ENCODE measurements at regions not wholly inside any gene's neighbourhood (a gene's known extent, or its start where the extent isn't known, plus 50 kb on each side); places are given as distances from the start of the nearest gene placed in this dataset.

GRCh38 chr2:62304429-62305417 is 108.8 kb downstream of the B3GNT2 start:
- H3K36me3 Mint-ChIP-seq (ENCODE audit: low read depth), result no peaks in the 10 kb centered on the region
- ChIA-PET POLR2A (interaction anchor here (0.8 kb wide), 1 partner anchor 9 kb away, joined by 3 read pairs; no protein-coding TSS in a partner anchor), CTCF (no interaction called here)
- ATAC-seq (ENCODE audit: low read depth) (no peak), DNase-seq (no peak)
- H3K27ac Mint-ChIP-seq, result no peak overlapping the region
- no peaks in the 10 kb centered on the region for H3K27me3 Mint-ChIP-seq
- no peak overlapping the region for H3K4me3 Mint-ChIP-seq
- intact Hi-C loops (cut with micrococcal nuclease), result loop anchor here (5.0 kb wide), 1 partner anchor 38 kb away; no protein-coding TSS in a partner anchor
- no peaks in the 10 kb centered on the region for H3K9me3 Mint-ChIP-seq
- H3K4me1 Mint-ChIP-seq, result peaks cover 61% of the 10 kb centered on the region
- TF ChIP-seq CTCF (IDR thresholded peaks at IDR 0.05), result no peak

GRCh38 chr2:62303788-62304187 is 107.9 kb downstream of the B3GNT2 start:
- Mint-ChIP-seq H3K9me3 (no peaks in the 10 kb centered on the region), H3K36me3 (ENCODE audit: low read depth) (no peaks in the 10 kb centered on the region), H3K27ac (no peak overlapping the region), H3K4me1 (peaks cover 54% of the 10 kb centered on the region), H3K4me3 (no peak overlapping the region), H3K27me3 (no peaks in the 10 kb centered on the region)
- CTCF ChIA-PET, result no interaction called here
- ATAC-seq (ENCODE audit: low read depth), result no peak
- DNase-seq, result no peak
- intact Hi-C loops (cut with micrococcal nuclease), result no loop called here
- POLR2A ChIA-PET, result no interaction called here
- no peak for TF ChIP-seq CTCF (IDR thresholded peaks at IDR 0.05)

- H3K36me3 Mint-ChIP-seq (ENCODE audit: low read depth), result no peaks in the 10 kb centered on the region
- DNase-seq (no peak), ATAC-seq (ENCODE audit: low read depth) (no peak)
- H3K27ac Mint-ChIP-seq, result no peak overlapping the region
- no peaks in the 10 kb centered on the region for H3K9me3 Mint-ChIP-seq
- CTCF ChIA-PET, result no interaction called here
- intact Hi-C loops (cut with micrococcal nuclease), result no loop called here
- no peak overlapping the region for H3K4me3 Mint-ChIP-seq
- POLR2A ChIA-PET, result no interaction called here
- no peaks in the 10 kb centered on the region for H3K27me3 Mint-ChIP-seq
- TF ChIP-seq CTCF (IDR thresholded peaks at IDR 0.05), result no peak
- H3K4me1 Mint-ChIP-seq, result peaks cover 54% of the 10 kb centered on the region
Measured at GRCh38 chr2:62302631-62303435, 106.9 kb downstream of the B3GNT2 start.

GRCh38 chr2:62300925-62301324 is 105.0 kb downstream of the B3GNT2 start:
- H3K36me3 Mint-ChIP-seq (ENCODE audit: low read depth), result no peaks in the 10 kb centered on the region
- CTCF ChIA-PET, result interaction anchor here (1.2 to 1.4 kb wide), 2 partner anchors 13 to 18 kb away, joined by 3 read pairs; no protein-coding TSS in a partner anchor
- DNase-seq (no peak), ATAC-seq (ENCODE audit: low read depth) (no peak)
- H3K4me3 Mint-ChIP-seq, result no peak overlapping the region
- H3K9me3 Mint-ChIP-seq, result no peaks in the 10 kb centered on the region
- no peak for TF ChIP-seq CTCF (IDR thresholded peaks at IDR 0.05)
- peaks cover 38% of the 10 kb centered on the region for H3K4me1 Mint-ChIP-seq
- no peak overlapping the region for H3K27ac Mint-ChIP-seq
- intact Hi-C loops (cut with micrococcal nuclease), result no loop called here
- no peaks in the 10 kb centered on the region for H3K27me3 Mint-ChIP-seq
- POLR2A ChIA-PET, result interaction anchor here (0.6 kb wide), 2 partner anchors 10 to 13 kb away, joined by 3 read pairs; no protein-coding TSS in a partner anchor

GRCh38 chr2:62297624-62298010 is 101.7 kb downstream of the B3GNT2 start:
- ChIA-PET POLR2A (no interaction called here), CTCF (no interaction called here)
- peaks cover 13% of the 10 kb centered on the region for H3K4me1 Mint-ChIP-seq
- H3K9me3 Mint-ChIP-seq, result no peaks in the 10 kb centered on the region
- H3K36me3 Mint-ChIP-seq (ENCODE audit: low read depth), result no peaks in the 10 kb centered on the region
- no peak for TF ChIP-seq CTCF (IDR thresholded peaks at IDR 0.05)
- no peaks in the 10 kb centered on the region for H3K27me3 Mint-ChIP-seq
- no peak overlapping the region for H3K4me3 Mint-ChIP-seq
- ATAC-seq (ENCODE audit: low read depth) (no peak), DNase-seq (no peak)
- intact Hi-C loops (cut with micrococcal nuclease), result no loop called here
- no peak overlapping the region for H3K27ac Mint-ChIP-seq

All from activated B cell treated with CpG ODN at 0.5 μM for 24 hours (primary cell).